ENCODE measurements at regions not wholly inside any gene's neighbourhood (a gene's known extent, or its start where the extent isn't known, plus 50 kb on each side); places are given as distances from the start of the nearest gene placed in this dataset.

DNA sequence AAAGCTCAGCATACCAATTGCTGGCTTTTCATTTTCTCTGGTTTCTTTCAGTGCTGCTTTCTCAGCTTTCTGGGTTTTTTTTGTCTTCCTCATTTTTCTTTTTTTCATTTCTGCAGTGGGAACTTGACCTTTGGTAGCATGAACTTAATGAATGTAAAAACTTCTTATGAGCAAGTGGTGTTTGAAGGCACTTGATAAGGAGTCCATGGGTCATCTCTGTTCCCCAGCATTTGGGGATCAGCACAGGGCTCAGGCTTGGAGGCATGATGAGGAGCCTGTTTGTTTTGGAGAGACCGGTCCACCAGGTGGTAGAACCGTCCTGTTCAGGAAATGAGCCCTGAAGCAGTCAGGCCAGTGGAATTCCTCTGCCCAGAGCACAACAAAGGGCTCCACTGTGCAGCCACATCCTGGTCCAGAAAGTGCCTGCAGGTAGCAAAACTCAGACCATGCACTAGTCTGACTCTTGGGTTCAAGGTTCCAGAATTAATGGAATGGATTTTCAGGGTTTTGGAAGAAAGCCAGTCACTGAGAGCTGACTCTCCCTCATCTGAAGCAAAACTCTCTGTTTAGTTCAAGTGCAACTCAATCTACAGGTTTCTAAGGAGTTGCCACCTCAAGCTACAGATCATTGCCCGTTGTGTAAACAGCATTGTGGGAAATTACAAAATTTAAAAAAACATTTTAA, 52.3 kb upstream of the ADGRF1 start:
- TF ChIP-seq, protein P1, sequence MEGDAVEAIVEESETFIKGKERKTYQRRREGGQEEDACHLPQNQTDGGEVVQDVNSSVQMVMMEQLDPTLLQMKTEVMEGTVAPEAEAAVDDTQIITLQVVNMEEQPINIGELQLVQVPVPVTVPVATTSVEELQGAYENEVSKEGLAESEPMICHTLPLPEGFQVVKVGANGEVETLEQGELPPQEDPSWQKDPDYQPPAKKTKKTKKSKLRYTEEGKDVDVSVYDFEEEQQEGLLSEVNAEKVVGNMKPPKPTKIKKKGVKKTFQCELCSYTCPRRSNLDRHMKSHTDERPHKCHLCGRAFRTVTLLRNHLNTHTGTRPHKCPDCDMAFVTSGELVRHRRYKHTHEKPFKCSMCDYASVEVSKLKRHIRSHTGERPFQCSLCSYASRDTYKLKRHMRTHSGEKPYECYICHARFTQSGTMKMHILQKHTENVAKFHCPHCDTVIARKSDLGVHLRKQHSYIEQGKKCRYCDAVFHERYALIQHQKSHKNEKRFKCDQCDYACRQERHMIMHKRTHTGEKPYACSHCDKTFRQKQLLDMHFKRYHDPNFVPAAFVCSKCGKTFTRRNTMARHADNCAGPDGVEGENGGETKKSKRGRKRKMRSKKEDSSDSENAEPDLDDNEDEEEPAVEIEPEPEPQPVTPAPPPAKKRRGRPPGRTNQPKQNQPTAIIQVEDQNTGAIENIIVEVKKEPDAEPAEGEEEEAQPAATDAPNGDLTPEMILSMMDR (IDR thresholded peaks at IDR 0.05) = no peak
- no peak for TF ChIP-seq POLR2A (IDR thresholded peaks at IDR 0.05)
- ATAC-seq (no peak), DNase-seq (no peak)
- no peaks in the 10 kb centered on the region for H3K27me3 ChIP-seq
- intact Hi-C loops (cut with DNase I) = loop anchor here in 4 of 10 donors (10.0 kb wide), 1 partner anchor 150 kb away; no protein-coding TSS in a partner anchor
- no peak overlapping the region for H3K27ac ChIP-seq
- no peaks in the 10 kb centered on the region for H3K9me3 ChIP-seq
- no peak overlapping the region for H3K4me3 ChIP-seq
- H3K4me1 ChIP-seq = peaks cover 0 to 27% (median 8%) of the 10 kb centered on the region in 12 donors
- WGBS, 4 donors = 56 to 69% (median 64%) methylated on average over 3 of the region's 3 CpGs
- no peaks in the 10 kb centered on the region for H3K36me3 ChIP-seq

DNA sequence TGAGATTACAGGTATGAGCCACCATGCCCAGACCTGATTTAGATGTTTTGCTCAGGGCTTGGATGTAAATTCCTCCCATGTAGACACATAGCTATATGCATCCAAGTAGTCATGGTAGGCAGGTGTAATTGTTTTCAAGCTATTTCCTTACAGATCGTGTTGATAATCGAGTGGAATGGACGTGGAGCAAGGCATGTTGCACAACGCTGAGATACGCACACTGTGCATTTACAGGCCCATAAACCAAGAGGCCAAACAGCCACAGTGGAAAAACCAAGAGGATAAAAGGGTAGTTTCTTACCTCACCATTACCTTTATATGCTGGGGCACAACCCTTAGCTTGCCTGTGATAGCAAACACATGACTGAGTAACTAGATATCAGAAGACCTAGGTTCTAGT, 51.0 kb upstream of the ADGRF1 start:
- Histone ChIP-seq H3K9me3 (no peaks in the 10 kb centered on the region), H3K4me1 (peaks cover 0 to 19% (median 4%) of the 10 kb centered on the region in 12 donors), H3K27ac (no peak overlapping the region), H3K4me3 (no peak overlapping the region), H3K36me3 (no peaks in the 10 kb centered on the region), H3K27me3 (no peaks in the 10 kb centered on the region)
- TF ChIP-seq, protein P1 (IDR thresholded peaks at IDR 0.05) = no peak
- TF ChIP-seq POLR2A (IDR thresholded peaks at IDR 0.05) = no peak
- DNase-seq (no peak), ATAC-seq (no peak)
- 93 to 97% (median 95%) methylated on average over 5 of the region's 5 CpGs for WGBS, 4 donors
- intact Hi-C loops (cut with DNase I) = loop anchor here in 4 of 10 donors (10.0 kb wide), 1 partner anchor 152 kb away; no protein-coding TSS in a partner anchor

DNA sequence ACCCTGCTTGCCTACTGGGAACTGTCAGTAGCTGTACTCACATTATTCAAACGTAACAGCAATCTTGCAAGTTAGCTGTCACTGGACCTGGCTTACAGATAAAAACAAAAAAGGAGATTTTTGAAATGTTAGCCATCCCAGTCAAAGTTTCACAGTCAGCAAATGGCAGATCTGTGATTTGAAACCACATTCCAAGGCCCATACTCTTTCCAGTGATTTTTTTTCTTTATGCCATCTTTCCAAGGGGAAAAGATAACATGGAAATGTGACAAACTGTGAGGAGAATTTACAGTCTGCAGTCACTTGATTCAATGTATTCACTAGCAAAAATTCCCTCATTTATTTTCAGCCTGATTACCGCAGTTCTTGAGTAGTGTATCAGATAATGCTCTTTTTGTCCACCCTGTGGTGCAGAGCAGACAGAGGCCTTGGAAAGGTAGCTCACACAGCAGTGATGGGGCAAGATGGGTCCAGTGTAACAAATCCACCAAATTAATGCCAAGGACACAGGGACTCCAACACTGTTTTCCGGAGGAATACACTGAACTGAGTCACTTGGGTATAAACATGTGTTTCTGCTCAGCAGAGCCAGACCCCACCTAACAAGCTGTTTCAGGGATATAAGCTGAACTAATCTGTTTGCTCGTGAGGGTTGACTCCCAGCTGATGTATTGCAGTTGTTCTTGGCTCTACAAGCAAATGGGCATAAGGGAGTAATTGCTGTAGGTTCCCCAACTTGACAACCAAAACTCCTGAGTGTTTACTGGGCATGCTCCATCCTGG, 49.9 kb upstream of the ADGRF1 start:
- intact Hi-C loops (cut with DNase I) = loop anchor here in 4 of 10 donors (10.0 kb wide), 1 partner anchor 153 kb away; no protein-coding TSS in a partner anchor
- Histone ChIP-seq H3K4me3 (no peak overlapping the region), H3K4me1 (peaks cover 0 to 14% (median 1%) of the 10 kb centered on the region in 12 donors), H3K27ac (no peak overlapping the region), H3K36me3 (no peaks in the 10 kb centered on the region), H3K9me3 (no peaks in the 10 kb centered on the region), H3K27me3 (no peaks in the 10 kb centered on the region)
- ATAC-seq (peak in 1 of 4 donors; percentile 50), DNase-seq (no peak)
- TF ChIP-seq POLR2A (IDR thresholded peaks at IDR 0.05) = no peak
- TF ChIP-seq, protein P1 (IDR thresholded peaks at IDR 0.05) = no peak
- 76 to 78% (median 76%) methylated on average over 4 of the region's 4 CpGs for whole genome bisulfite sequencing, 4 donors
